Suprapubic skin (tissue), 4 donors: ENCODE measurements at regions not wholly inside any gene's neighbourhood (a gene's known extent, or its start where the extent isn't known, plus 50 kb on each side); places are given as distances from the start of the nearest gene placed in this dataset.

ENCODE experiments used
- EP300 ChIP-seq: sonication (generic); formaldehyde crosslinking; IDR thresholded peaks from one replicate; pipeline ENCODE4 v1.6.1; 2017; ENCODE audit warnings: antibody characterized with exemption
- POLR2A ChIP-seq, 2 donors: fragments of 450-650 bp; IDR thresholded peaks; one replicate each; pipeline ENCODE4 v1.6.1; 2017; ENCODE audit warnings: antibody characterized with exemption in 2 of 2, mild to moderate bottlenecking in 2 of 2, moderate library complexity in 2 of 2
- POLR2AphosphoS5 ChIP-seq, 3 donors: sonication (generic); formaldehyde crosslinking; IDR thresholded peaks; one replicate each; pipeline ENCODE4 v1.6.1; 2017; ENCODE audit warnings: antibody characterized with exemption in 3 of 3
- TF ChIP-seq, protein P1 (sequence below), 2 donors: fragments of 200-600 bp in 1 of 2; fragments of 450-650 bp in 1 of 2; sonication (generic) in 1 of 2; IDR thresholded peaks; one replicate each; pipeline ENCODE4 v1.5.1; 2016 to 2019; ENCODE audit warnings: antibody characterized with exemption in 2 of 2, mild to moderate bottlenecking in 1 of 2, moderate library complexity in 1 of 2

DNA sequence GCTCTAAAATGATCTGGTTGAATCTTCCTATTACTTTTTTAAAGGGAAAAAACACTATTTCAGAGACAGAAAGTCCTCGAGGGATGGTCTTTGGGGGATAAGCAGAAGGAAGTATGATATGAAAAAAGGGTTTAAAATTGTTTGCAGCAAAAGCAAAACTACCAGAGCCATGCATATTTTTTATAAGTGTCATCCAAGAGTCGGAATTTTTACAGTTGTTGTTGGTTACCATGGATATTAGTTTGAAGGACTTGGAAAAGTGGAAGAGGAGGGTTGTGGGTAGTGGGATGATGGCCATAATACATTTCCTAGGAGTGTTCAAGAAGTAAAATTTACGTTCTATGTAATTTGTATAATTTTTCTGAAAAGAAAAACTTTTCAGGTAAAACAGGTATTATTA lies 134.4 kb downstream of the PCDH7 start:
- TF ChIP-seq EP300 (no peak), POLR2AphosphoS5 (IDR thresholded peaks at IDR 0.05) (no peak), POLR2A (IDR thresholded peaks at IDR 0.05) (no peak)
- TF ChIP-seq, protein P1, sequence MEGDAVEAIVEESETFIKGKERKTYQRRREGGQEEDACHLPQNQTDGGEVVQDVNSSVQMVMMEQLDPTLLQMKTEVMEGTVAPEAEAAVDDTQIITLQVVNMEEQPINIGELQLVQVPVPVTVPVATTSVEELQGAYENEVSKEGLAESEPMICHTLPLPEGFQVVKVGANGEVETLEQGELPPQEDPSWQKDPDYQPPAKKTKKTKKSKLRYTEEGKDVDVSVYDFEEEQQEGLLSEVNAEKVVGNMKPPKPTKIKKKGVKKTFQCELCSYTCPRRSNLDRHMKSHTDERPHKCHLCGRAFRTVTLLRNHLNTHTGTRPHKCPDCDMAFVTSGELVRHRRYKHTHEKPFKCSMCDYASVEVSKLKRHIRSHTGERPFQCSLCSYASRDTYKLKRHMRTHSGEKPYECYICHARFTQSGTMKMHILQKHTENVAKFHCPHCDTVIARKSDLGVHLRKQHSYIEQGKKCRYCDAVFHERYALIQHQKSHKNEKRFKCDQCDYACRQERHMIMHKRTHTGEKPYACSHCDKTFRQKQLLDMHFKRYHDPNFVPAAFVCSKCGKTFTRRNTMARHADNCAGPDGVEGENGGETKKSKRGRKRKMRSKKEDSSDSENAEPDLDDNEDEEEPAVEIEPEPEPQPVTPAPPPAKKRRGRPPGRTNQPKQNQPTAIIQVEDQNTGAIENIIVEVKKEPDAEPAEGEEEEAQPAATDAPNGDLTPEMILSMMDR (IDR thresholded peaks at IDR 0.05), result no peak
